Mesendoderm (in vitro differentiated cells): ENCODE measurements at regions not wholly inside any gene's neighbourhood (a gene's known extent, or its start where the extent isn't known, plus 50 kb on each side); places are given as distances from the start of the nearest gene placed in this dataset.
A peak's percentile ranks its signal among the peaks of the same experiment; 100 is the strongest.
"Not testable (repeated sequence)": the region's sequence is repeated elsewhere in the genome, so short reads cannot be mapped to it uniquely, and the experiment has no call there.

Experiments
- DNase-seq: peaks from one replicate; pipeline ENCODE4 v3.0.0; 2013
- H2AK5ac ChIP-seq: 2 replicates; pipeline ENCODE4 v1.6.1; 2013; ENCODE audit warnings: low read length, inconsistent platforms
- H2BK120ac ChIP-seq: 2 replicates; pipeline ENCODE4 v1.6.1; 2013; ENCODE audit warnings: low read depth, mild to moderate bottlenecking, low read length, moderate library complexity, mixed read lengths
- H2BK15ac ChIP-seq: replicated peaks from 2 replicates; pipeline ENCODE4 v1.6.1; 2013; ENCODE audit warnings: low read depth, mild to moderate bottlenecking, moderate library complexity
- H2BK5ac ChIP-seq: 2 replicates; pipeline ENCODE4 v1.6.1; 2013; ENCODE audit warnings: low read length, inconsistent platforms
- H3K18ac ChIP-seq: 2 replicates; pipeline ENCODE4 v1.6.1; 2013; ENCODE audit warnings: mild to moderate bottlenecking, low read length, mixed read lengths
- H3K23ac ChIP-seq: one replicate; pipeline ENCODE4 v1.6.1; 2013; ENCODE audit warnings: low read length
- H3K27ac ChIP-seq: 2 replicates; pipeline ENCODE4 v1.5.1; 2013; ENCODE audit warnings: low read depth, mild to moderate bottlenecking, inconsistent platforms, low read length, moderate library complexity
- H3K27me3 ChIP-seq: 2 replicates; pipeline ENCODE4 v1.6.1; 2013; ENCODE audit warnings: low read length, control low read depth, mild to moderate bottlenecking, inconsistent platforms; ENCODE audit not compliant: insufficient read depth, poor library complexity
- H3K36me3 ChIP-seq: 2 replicates; pipeline ENCODE4 v1.6.1; 2013; ENCODE audit warnings: low read length, inconsistent platforms; ENCODE audit not compliant: control insufficient read depth, insufficient read depth
- H3K4ac ChIP-seq: one replicate; pipeline ENCODE4 v1.6.1; 2013; ENCODE audit warnings: low read depth, mild to moderate bottlenecking, low read length, moderate library complexity
- H3K4me1 ChIP-seq: 2 replicates; pipeline ENCODE4 v1.6.1; 2013; ENCODE audit warnings: low read depth, low read length, inconsistent platforms; ENCODE audit not compliant: control insufficient read depth
- H3K4me2 ChIP-seq: 2 replicates; pipeline ENCODE4 v1.6.1; 2013; ENCODE audit warnings: low read length
- H3K4me3 ChIP-seq: 2 replicates; pipeline ENCODE4 v1.5.1; 2013; ENCODE audit warnings: mild to moderate bottlenecking, low read length
- H3K56ac ChIP-seq: one replicate; pipeline ENCODE4 v1.6.1; 2013; ENCODE audit warnings: low read length
- H3K79me1 ChIP-seq: 2 replicates; pipeline ENCODE4 v1.6.1; 2013; ENCODE audit warnings: low read length, inconsistent platforms
- H3K79me2 ChIP-seq: 2 replicates; pipeline ENCODE4 v1.6.1; 2013; ENCODE audit warnings: mild to moderate bottlenecking, low read length; ENCODE audit not compliant: control insufficient read depth, insufficient read depth
- H3K9ac ChIP-seq: 2 replicates; pipeline ENCODE4 v1.6.1; 2013; ENCODE audit warnings: low read length, inconsistent platforms
- H4K5ac ChIP-seq: one replicate; pipeline ENCODE4 v1.6.1; 2013; ENCODE audit warnings: low read length
- H4K8ac ChIP-seq: one replicate; pipeline ENCODE4 v1.6.1; 2013; ENCODE audit warnings: low read depth, mild to moderate bottlenecking, control low read depth, low read length, moderate library complexity
- WGBS: extraction: QIAGEN DNeasy Blood & Tissue Kit; methylation state at CpG from one replicate; pipeline ENCODE4 v1.1.7; 2013; ENCODE audit warnings: low lambda C conversion rate, missing lambda C conversion rate; ENCODE audit not compliant: insufficient coverage; ENCODE audit errors: extremely low coverage; 5-methylcytosine and 5-hydroxymethylcytosine counted together

DNA sequence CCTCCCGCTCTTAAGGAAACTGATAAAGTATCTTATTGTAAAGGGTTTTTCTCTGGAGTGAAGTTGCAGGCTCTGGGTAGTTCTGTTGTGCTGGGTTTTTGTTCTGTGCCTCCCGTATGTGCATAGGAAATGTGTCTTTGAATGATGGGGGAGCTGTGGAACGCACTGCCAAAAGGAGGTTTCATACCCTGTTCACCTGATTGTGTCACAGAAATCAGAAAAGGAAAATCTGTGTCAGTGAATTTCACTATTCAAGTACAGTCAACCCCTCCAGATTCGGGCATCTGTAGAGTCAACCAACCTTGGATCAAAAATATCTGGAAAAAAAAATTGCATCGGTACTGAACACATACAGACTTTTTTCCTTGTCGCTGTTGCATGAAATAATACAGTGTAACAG, 127.8 kb downstream of the MRPL57 start:
- Histone ChIP-seq H3K56ac (no peak overlapping the region), H3K4ac (no peak overlapping the region), H3K79me2 (no peaks in the 10 kb centered on the region), H3K18ac (no peak overlapping the region), H3K4me2 (no peak overlapping the region), H3K23ac (no peak overlapping the region), H3K27me3 (no peaks in the 10 kb centered on the region), H2BK120ac (no peak overlapping the region), H4K5ac (no peak overlapping the region), H3K27ac (no peak overlapping the region), H2BK15ac (no peak overlapping the region), H3K36me3 (no peaks in the 10 kb centered on the region), H4K8ac (no peak overlapping the region), H3K79me1 (no peaks in the 10 kb centered on the region), H3K4me3 (no peak overlapping the region), H2AK5ac (no peak overlapping the region), H3K4me1 (no peaks in the 10 kb centered on the region), H2BK5ac (no peak overlapping the region), H3K9ac (no peak overlapping the region)
- no peak for DNase-seq
- WGBS: no CpG with 5 or more reads among the region's 6 CpGs

DNA sequence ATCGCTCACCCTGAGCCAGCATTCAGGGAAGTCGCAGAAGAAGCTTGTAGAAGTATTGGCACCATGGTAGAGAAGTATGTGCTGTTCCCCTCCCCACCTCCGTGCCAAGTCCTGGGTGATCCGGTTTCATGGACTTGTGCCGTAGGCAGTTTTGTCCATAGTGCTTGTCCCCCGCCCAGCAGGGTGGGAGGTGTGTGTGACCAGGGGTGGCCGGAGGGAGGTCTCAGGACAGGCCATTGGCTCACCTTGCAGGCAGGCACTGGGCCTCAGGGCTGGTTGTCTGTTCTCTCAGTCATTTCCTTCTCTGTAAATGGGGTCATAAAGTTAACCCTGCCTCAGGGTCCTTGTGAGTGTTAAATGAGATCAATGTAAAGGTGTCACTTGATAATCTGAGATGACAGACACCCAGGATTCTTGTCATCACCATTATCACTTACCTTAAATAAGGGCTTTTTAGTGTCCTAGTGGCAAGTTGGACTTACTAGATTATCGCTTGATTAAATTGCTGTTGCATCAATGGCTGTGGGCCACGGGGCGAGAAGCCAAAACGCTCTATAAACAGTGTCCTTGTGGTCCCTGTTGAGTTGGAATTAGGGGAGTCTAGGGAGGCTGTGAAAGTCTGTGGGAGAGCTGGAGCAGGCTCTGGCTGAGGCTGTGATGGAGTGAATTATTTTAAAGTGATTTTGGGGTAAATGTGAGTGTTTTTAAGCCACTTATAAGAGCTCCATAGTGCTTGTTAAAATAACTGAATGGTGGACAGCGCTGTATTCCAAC, 130.0 kb downstream of the MRPL57 start:
- not testable (repeated sequence) for H3K27me3 ChIP-seq, H3K79me1 ChIP-seq
- WGBS: no CpG with 5 or more reads among the region's 12 CpGs

DNA sequence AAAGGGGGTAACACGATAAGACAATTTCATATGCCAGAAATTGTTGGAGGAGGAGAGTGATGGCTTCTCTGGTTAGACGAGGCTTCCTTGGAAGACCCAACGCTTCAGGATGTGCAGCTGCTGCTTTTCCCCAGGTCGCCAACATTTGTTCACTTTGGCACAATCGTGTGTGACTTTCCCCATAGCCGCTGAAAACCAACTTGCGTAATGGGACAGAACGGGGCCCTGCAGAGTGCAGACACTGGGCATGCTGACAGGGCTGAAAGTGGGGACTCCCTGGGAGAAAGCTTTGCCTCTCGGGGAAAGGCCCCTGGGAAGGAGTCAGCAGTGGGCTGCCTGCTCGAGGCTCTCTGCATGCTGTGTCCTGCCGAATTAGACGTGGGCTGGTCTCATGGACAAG, 130.7 kb downstream of the MRPL57 start:
- not testable (repeated sequence) for H4K8ac ChIP-seq, H3K79me1 ChIP-seq, H2BK5ac ChIP-seq, H2BK120ac ChIP-seq, H3K56ac ChIP-seq, H3K27ac ChIP-seq, H3K9ac ChIP-seq, H3K4me1 ChIP-seq, H4K5ac ChIP-seq, H3K27me3 ChIP-seq, H3K18ac ChIP-seq, H3K36me3 ChIP-seq, H3K4ac ChIP-seq, H3K4me3 ChIP-seq, DNase-seq, H3K79me2 ChIP-seq, H3K23ac ChIP-seq, H3K4me2 ChIP-seq, H2BK15ac ChIP-seq, H2AK5ac ChIP-seq
- no CpG with 5 or more reads among the region's 12 CpGs for WGBS

More for the DNA sequence above, 130.0 kb downstream of the MRPL57 start:
- not testable (repeated sequence) for H3K56ac ChIP-seq, H2BK120ac ChIP-seq, H3K4me1 ChIP-seq, H3K9ac ChIP-seq, H3K18ac ChIP-seq, H4K8ac ChIP-seq, H3K27ac ChIP-seq, H3K23ac ChIP-seq, H3K4me2 ChIP-seq, H2AK5ac ChIP-seq, H3K4ac ChIP-seq, H4K5ac ChIP-seq, H3K79me2 ChIP-seq, H3K4me3 ChIP-seq, H3K36me3 ChIP-seq, H2BK15ac ChIP-seq, H2BK5ac ChIP-seq
- DNase-seq: peak; percentile 35

DNA sequence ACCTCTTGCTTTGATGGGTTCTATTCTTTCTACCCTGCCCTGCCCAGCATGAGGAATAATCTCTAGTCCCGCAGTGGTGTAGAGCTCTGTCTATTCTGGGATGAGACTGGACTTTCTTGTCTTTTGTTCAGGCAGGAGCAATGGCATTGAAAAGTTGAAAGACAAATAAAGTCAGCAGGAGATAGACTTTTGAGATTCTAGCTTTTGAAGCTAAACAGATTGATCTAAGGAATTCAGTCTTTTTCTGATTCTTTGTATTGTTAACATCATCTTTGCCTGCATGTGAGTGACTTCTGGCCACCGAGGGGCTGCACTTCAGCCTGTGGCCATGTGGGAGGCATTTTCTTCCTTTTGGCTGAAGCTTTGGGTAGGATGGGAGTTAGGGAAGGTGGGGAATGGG, 132.4 kb downstream of the MRPL57 start:
- no peak overlapping the region for H3K18ac ChIP-seq
- no peaks in the 10 kb centered on the region for H3K27me3 ChIP-seq
- no peak overlapping the region for H3K56ac ChIP-seq

DNA sequence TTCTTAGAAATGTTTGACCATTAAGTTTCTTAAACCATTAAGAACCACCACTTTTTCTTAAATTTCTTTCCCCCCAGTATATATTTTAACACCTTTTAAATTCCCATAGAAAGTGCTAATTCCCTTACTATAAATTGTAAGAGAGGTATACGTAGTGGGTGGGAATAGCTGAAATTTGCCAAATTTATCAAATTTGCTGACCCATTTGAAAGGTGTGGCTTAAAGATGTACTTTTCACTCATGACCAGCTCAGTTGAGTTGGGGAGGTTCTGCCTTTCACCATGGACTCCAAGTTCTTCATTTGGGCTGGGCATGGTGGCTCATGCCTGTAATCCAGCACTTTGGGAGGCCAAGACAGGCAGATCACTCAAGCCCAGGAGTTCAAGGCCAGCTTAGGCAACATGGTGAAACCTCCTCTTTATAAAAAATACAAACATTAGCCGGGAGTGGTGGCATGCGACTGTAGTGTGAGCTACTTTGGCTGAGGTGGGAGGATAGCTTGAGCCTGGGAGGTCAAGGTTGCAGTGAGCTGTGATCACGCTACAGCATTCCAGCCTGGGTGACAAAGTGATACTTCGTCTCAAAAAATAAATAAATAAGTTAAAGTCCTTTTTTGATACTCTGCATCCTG, 133.2 kb downstream of the MRPL57 start:
- WGBS: no CpG with 5 or more reads among the region's 5 CpGs

More for the DNA sequence above, 132.4 kb downstream of the MRPL57 start:
- Histone ChIP-seq H2BK5ac (no peak overlapping the region), H3K9ac (no peak overlapping the region), H2BK120ac (no peak overlapping the region), H3K4me2 (no peak overlapping the region), H3K36me3 (no peaks in the 10 kb centered on the region), H3K27ac (no peak overlapping the region), H3K79me1 (no peaks in the 10 kb centered on the region), H4K8ac (no peak overlapping the region), H3K79me2 (no peaks in the 10 kb centered on the region), H3K4me3 (no peak overlapping the region), H2BK15ac (no peak overlapping the region), H3K23ac (no peak overlapping the region), H4K5ac (no peak overlapping the region), H2AK5ac (no peak overlapping the region), H3K4me1 (no peaks in the 10 kb centered on the region), H3K4ac (no peak overlapping the region)
- WGBS: no CpG with 5 or more reads among the region's 2 CpGs
- no peak for DNase-seq

More for the DNA sequence above, 133.2 kb downstream of the MRPL57 start:
- Histone ChIP-seq H4K5ac (no peak overlapping the region), H3K79me2 (no peaks in the 10 kb centered on the region), H3K4me2 (no peak overlapping the region), H3K4ac (no peak overlapping the region), H3K79me1 (no peaks in the 10 kb centered on the region), H3K27ac (no peak overlapping the region), H2BK120ac (no peak overlapping the region), H3K4me1 (no peaks in the 10 kb centered on the region), H3K4me3 (no peak overlapping the region), H2AK5ac (no peak overlapping the region), H3K56ac (no peak overlapping the region), H4K8ac (no peak overlapping the region), H3K18ac (no peak overlapping the region), H2BK5ac (no peak overlapping the region), H3K36me3 (no peaks in the 10 kb centered on the region), H3K23ac (no peak overlapping the region), H3K27me3 (no peaks in the 10 kb centered on the region), H2BK15ac (no peak overlapping the region), H3K9ac (no peak overlapping the region)
- DNase-seq: no peak
